CD1c-positive myeloid dendritic cell (primary cell): ENCODE measurements at regions not wholly inside any gene's neighbourhood (a gene's known extent, or its start where the extent isn't known, plus 50 kb on each side); places are given as distances from the start of the nearest gene placed in this dataset.
"Not testable (repeated sequence)": the region's sequence is repeated elsewhere in the genome, so short reads cannot be mapped to it uniquely, and the experiment has no call there.

Source experiments
- DNase-seq: peaks from one replicate; pipeline ENCODE4 v3.0.0-alpha.2; 2016; ENCODE audit errors: extremely low spot score

DNA sequence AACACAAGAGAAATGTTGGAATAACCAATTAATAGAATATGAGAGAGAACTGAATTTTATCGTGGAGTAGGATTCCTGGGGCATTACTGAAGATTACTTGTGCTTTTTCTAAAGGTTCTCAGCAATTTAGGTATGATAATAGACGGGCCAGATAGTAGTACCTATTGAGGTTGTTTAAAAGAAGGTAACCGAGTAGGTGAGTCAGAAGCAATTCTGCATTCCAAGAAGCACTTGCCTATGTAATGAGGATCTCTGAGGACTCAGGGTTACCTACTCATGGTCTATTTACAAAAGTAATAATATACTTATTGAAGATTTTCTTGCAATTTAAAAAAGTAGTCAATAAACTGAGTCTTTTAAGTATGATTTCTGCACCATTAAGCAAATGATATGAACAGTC, 1469.8 kb downstream of the BRINP3 start:
- DNase-seq = no peak

DNA sequence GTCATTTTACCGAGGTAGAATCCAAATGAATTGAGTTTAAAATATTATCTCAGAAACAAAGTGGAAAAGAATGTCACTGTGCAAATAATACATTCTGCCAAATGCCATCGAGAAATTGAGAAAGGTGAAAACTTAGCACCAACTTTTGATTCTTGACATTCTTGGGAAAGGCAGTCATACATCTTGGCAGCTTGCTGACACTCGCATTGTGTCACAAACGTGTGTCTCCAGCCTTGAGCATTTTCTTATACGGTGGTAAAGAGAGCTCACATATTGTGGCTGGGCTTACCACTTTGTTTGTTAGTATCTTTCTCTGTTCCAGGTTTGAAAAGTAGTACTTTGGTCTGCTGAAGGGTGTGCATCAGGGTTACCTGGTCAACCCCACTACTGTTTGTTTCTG, 1456.1 kb downstream of the BRINP3 start:
- DNase-seq = no peak

DNA sequence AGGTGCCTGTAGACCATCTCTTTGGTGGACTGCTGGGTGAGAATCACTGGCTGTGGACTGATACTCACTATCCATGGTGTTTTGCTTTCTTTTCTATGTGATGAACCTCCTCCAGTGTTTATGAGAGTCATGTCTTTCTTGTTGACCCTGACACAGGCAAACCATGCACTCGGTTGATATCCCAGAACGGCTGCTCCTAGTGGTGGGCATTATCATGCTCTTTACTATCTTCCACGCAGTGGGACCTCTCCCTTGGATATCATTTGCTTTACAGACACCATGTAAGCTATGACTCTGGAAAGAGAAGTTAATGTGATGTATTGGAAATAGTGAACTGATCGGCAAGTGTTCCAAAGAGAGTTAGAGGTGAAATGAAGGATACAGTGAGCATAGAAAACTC, 1455.6 kb downstream of the BRINP3 start:
- no peak for DNase-seq

DNA sequence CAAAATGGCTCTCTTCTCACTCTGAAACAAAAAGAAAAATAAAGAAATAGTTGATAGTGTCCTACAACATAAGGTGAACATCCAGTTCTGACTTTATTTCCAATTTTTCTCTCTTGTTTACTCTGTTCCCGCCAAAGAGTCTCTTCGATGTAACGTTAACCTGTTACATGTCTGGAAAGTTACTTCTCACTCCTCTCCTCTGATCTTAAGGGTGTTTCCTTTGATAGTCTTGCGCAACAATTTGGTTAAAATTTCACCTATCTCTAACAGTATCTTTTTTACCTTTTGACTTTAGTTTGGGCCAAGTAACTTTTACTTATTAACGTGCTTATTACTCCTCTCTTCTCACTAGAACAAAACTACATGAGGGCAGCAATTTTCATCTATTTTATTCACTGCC, 1450.2 kb downstream of the BRINP3 start:
- no peak for DNase-seq

DNA sequence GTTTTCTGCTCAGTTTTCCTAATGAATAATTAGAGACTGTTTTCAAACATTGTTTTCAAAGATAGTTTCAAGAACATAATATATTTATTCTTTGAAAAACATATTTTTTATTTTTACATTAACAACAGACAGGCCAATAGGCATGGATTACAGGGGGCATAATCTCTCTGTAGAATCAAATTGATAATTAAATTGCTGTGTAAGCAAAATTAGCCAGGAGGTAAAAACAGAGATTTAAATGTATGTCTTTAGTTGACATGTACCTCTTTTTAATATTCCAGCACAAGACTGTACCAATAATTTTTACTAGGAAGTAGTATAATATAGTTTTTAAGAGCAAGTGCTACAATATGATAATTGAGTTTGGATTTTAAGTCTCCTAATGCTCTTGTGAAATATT, 1444.5 kb downstream of the BRINP3 start:
- DNase-seq = no peak

DNA sequence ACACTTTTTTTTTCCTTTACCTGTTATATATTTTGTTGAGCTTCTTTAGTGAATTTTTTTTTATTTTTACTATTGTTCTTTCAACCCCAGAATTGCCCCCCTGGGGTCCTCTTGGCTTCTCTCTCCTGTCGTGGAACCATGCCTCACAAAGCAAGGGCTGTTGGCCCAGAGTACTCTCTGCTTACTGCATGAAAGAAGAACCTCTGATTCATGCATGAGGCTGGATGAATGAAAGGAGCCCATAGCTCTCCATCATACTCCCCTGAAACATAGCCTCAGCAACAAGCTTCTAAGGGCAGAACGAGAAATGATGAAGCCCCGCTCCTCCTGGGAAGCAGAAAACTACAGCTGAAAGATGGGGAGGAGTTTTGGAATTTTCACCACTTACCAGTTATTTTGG, 1441.0 kb downstream of the BRINP3 start:
- DNase-seq = no peak

DNA sequence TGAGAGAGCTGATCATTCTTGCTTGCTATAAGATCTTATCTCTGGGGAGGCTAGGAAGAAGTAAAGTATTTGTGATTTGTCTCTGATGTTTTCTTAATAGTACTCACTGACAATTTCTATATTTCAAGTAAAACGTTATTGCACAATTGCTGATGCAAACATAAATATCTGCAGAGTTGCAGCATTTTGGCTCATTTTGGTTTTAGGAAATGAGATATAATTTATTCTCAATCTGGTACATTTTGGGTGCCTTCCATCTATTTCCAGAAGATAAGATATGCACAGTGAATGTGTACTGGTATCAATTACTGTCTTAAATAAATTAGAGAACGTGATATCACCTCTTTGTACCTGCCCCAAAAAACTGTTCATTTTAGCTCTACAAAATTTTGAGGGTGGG, 1431.5 kb downstream of the BRINP3 start:
- DNase-seq = no peak

DNA sequence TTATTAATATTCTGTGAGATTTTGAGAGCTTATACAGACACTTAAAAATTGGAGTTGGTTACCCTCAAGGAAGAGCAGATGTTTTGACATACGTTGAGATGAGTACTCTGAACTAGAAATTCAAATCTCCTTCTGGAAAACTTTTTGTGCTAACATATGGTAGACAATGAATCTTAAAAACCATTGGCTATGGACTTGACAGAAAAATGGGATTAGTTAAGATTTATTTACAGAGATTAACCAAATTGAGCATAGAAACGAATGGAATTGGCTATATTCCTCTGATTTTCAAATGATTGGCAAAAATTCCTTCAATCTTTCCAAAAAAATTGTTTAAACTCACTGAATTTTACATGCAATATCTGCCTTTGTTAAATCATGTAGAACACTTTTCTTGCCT, 1392.9 kb downstream of the BRINP3 start:
- DNase-seq = no peak

DNA sequence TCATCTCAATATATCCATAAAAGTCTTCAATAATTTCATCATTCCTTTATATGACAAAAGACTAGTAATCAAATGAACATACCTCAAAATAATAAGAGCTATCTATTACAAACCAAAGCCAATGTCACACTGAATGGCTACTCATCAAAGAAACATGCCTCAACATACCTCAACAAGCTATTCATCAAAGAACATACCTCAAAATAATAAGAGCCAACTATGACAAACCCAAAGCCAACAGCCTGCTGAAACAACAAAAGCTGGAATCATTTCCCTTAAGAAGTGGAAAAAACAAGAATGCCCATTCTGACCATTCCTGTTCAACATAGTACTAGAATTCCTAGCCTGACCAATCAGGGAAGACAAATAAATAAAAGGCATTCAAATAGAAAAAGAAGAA, 1373.7 kb downstream of the BRINP3 start:
- DNase-seq = no peak

DNA sequence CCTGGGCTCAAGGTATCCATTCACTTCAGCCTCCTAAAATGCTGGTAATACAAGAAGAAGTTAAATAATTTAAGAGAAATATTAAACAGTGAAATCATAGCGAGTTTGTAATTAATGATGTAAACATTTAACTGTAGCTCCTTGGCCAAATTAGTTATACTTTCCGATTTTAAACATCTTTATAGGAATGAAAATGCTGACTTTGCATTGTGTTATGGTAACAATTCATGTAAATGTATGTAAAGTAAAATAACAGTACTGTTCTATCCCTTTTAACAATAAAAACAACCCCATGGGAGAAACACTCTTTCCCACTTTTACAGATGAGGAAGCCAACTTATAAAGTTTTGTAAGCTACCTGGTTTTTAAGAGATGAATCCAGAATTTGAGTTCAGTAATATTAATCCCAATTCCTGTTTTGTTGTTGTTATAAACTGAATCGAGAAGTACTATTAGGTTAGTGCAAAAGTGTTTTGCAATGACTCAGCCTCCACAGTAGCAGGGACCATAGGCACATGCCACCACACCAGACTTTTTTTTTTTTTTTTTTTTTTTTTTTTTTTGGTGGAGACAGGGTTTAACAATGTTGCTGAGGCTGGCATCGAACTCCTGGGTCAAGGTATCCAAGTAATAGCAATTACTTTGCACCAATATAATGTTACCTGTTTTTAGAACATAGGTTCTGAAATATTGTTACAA, 1360.4 kb downstream of the BRINP3 start:
- no peak for DNase-seq

DNA sequence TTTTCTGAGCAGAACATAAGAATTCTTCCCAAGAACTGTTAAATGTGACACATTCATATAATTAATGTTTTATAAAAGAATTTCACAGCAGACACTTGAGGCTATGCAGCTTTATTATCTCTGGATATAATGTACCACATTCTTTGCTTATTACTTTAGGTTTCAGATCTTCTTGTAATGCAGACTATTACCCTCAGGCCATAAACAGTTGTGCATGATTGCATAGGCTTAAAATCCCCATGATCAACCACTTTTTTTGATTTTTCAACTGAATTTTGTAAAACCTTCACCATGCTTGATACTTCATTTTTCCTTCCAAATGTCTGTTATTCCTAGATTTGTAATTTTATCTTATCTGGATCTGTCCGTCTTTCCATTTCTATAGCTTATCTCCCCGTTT, 1355.7 kb downstream of the BRINP3 start:
- no peak for DNase-seq

DNA sequence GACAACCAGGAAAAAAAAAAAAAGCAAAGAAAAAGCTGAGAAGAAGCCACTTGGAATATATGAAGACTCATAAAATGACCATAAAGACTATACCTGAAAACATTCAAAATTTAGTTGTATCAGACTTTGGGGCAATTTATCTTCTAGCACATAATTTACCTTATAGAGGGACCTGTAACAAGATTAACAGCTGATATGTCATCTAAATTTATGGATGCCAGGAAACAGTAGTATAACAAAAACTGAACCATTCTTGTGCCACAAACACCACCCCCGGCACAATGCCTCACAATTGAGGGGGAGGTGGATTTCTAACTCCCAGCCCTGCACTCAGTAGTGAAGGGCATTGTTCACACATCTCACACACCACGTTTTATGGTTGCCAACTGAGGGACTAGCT, 1352.0 kb downstream of the BRINP3 start:
- DNase-seq = no peak

DNA sequence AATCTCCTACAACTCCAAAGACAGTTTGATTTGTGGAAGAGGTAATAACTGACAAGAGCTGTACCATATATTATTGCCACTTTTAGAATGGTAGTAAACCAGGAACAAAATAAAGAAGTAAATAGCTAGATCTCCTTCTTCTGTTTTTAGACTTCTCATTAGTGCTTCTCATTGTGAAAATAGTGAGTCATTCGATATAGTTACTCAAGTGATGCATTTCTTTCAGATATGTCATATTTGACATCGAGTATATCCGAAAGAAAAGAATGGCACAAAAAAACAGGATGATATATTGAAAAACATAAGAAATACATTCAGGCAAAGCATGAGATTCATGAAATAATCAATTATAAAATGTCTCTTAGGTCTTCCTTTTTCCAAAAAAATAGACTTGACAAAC, 1346.1 kb downstream of the BRINP3 start:
- DNase-seq = no peak

DNA sequence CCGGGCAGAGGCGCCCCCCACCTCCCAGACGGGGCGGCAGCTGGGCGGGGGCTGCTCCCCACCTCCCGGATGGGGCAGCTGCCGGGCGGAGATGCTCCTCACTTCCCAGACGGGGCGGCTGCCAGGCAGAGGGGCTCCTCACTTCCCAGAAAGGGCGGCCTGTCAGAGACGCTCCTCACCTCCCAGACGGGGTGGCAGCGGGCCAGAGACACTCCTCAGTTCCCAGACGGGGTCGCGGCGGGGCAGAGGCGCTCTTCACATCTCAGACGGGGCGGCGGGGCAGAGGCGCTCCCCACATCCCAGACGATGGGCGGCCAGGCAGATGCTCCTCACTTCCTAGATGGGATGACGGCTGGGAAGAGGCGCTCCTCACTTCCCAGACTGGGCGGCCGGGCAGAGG, 1337.9 kb downstream of the BRINP3 start:
- DNase-seq = not testable (repeated sequence)

DNA sequence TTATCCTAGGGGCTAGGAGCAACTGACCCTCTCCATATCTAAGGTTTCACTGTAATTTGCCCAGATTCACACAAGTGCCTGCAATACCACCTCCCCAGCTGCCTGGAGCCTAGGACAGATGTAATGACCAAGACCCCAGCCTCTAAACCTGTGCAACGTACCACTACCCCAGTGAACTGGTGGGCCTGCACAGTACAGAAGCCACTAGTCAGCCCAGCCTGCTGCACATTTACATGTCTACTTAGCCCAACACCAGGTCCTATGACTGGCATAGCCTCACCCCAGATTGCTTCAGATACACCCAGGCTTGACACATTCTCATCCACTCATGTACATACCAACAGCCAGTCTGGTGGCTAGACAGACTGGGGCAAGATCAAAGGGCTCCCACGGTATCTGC, 1336.6 kb downstream of the BRINP3 start:
- no peak for DNase-seq

DNA sequence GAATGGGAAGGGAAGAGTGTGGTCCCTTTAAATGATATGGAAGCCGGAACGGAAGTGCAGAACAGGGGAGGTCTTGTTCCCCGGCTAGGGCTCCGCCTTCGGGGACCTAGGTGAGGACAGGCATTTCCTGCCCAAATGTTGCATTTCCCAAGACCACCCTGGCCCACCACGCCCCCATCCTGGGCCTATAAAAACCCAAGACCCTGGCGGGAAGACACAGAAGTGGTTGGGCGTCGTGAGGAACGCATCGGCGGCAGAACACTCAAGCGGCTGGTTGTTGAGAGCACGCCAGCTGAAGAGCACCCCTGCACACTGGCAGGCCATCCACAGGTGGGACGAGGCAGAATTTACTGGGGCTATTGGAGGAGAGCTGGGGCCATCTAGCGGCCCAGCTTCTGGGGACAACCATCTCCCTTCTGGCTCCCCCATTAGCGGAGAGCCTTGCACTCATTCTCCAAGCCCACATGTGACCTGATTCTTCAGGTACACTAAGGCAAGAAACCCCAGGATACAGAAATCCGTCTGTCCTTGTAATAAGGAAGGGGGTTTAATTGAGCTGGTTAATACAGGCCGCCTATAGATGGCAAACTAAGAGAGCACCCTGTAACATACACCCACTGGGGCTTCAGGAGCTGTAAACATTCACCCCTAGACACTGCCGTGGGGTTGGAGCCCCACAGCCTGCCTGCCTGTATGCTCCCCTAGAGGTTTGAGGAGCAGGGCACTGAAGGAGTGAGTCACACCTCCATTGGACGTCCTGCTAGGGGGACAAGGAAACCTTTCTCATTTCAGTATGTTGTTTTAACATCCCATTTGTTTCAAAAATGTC, 1327.9 kb downstream of the BRINP3 start:
- no peak for DNase-seq

DNA sequence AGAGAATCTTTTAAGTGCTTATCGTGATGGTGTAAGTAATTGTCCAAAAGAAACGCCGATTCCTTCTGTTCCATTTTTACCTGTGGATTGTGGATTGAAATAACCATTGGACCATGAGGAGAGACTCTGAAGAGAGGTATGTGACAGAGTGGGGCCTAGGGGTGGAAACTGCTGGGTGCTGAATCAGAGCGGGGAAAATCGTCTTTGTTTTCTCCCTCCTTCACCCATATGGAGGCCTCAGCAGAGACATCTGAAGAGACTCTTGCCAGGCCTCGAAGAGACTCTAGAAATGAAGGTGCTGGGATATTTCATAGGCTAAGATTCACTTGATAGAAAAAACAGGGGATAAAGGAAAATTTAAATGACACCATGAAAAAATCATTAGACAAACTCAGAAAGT, 1327.0 kb downstream of the BRINP3 start:
- DNase-seq = no peak

DNA sequence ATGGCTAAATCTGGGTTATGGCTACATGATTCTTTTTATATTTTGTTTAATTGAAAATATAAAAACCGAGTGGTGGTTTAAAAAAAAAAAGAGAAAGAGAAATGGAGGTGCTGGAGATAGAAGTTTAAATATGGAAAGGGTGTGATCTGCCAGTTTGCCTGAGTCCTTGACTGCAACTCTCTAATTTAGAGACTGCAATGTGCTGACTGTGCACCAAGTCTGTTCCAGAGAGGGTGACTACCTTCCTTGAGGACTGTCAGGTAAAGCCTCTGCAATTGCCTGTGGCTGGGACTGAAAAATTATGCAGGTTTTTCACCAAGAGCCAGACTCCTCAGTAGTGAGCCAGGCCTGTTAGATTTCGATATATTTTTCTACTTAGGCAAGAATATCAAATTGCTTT, 1326.3 kb downstream of the BRINP3 start:
- no peak for DNase-seq

DNA sequence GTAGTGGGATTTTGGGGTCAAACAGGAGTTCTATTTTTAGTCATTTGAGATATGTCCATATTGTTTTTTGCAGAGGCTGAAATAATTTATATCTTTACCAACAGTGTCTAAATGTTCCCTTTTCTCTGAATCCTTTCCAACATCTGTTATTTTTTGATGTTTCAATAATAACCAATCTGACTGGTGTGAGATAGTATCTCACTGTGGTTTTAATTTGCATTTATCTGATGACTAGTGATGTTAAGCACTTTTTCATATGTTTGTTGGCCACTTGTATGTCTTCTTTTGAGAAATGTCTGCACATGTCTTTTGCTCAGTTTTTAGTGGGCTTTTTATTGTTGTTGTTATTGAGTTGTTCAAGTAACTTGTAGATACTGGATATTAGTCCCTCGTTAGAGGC, 1325.0 kb downstream of the BRINP3 start:
- no peak for DNase-seq

DNA sequence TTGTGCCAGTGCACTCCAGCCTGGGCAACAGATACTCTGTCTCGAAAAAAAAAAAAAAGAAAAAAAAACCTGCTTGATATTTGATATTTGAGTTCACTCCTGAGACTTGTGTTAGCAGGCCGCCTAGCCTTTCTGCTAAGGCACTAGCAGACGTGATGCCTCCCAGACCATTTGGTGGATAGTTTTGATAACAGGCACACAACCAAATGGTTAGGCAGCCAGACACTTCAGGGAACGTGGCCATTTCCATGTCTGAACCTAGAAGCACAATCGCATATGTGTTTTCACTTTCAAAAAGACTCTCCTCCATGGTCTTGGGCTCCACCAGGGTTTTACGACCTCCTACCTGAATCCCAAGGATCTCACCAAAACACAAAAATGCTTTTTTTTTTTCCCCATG, 1319.5 kb downstream of the BRINP3 start:
- no peak for DNase-seq

DNA sequence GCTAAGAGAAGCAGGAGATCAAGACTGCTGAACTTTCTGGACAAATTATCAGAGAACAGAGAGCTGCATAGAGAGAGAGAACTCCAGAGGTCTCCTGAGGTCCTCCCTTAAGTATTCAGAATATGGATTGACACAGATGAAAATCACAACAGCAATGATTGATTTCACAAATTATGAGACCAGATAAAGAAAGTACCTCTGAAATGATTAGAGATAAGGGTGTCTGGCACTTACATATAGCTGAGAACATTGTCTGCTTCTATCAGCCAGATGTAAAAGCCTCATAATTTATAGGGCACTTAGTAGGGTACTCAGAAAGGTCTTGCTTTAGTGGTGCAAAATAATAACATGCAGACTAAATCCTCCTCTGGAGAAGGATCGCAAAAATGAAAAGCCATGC, 1301.8 kb downstream of the BRINP3 start:
- no peak for DNase-seq

DNA sequence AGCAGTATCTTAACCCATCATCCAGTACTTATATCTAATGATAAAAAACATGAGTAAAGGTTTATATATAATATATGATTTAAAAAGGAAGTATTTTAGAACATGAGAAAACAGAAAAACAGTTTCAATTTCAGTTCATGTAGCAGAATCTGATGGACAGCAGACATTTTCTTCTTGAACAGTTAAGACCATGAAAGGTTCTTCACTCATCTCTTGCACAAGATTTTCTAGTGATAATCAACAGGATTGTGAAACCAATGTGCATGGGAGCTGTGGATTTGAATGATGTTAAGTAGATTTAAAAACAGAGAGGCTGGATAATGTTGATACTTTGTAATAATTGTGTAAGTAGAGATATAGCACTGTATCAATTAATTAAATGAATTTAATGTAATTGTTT, 1297.6 kb downstream of the BRINP3 start:
- no peak for DNase-seq

DNA sequence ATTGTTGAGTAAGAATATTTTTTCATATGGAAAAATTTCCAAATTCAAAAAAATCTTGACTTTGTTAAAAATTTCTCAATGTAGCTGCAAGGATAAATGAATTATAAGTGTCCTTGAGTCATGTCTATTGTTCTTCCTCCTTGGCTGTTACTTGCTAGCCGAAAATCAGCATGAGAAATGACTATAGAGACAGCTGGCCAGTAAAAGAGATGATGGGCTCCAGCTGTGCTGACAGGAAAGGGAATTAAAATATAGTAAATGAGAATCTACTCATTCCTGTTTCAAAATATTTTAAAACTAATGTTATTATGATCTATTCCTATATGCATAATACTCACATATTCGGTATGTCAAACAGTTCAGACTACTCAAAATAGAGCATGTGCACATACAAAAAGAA, 1292.6 kb downstream of the BRINP3 start:
- no peak for DNase-seq
